ACHN (cell line): ENCODE measurements at regions not wholly inside any gene's neighbourhood (a gene's known extent, or its start where the extent isn't known, plus 50 kb on each side); places are given as distances from the start of the nearest gene placed in this dataset.
"Not testable (repeated sequence)": the region's sequence is repeated elsewhere in the genome, so short reads cannot be mapped to it uniquely, and the experiment has no call there.

Experiments used
- DNase-seq: peaks from one replicate; pipeline ENCODE4 v3.0.0-alpha.2; 2015
- in situ Hi-C: cut with HindIII; loops from 2 replicates; pipeline ENCODE4 v1.10.0; 2017; ENCODE audit warnings: low sequenced_read_pairs, low pct_ligation_motif_present, low pct_unique_long_range_greater_than_20kb

DNA sequence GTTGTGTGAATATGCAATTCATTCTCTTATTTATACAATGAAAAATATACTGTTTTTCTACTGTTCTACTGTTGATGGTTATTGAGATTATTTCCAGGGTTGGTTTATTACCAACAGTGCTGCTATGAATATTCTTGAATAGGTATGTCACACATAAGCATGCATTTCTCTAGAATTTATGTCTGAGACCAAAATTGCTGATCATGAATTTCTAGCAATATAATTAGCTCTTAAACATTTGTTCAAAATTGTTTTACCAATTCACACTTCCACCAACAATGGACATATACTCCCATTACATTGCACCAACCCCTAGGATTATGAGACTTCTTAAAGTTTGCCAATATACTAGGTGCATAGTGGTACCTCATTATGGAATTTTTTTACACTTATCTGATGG lies 164.1 kb upstream of the KCNQ5 start:
- no peak for DNase-seq
- in situ Hi-C loops: no loop called here

DNA sequence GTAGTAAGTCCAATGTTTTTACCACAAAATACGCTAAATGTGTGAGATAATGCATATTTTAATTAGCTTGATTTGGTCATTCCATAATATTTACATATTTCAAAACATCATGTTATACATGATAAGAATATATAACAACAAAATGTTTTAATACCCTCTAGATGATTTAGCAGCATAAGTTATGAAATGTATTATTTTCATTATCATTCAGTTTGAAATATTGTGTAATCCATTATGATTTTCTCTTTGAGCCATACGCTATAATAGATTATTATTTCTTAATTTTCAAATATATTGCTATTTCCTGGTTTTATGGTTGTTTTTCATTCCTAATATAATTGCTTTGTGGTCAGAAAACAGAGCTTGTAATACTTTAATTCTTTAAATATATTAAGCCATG lies 163.3 kb upstream of the KCNQ5 start:
- in situ Hi-C loops: no loop called here
- no peak for DNase-seq

- DNase-seq: no peak
- in situ Hi-C loops: no loop called here
Measured at GRCh38 chr6:72461144-72461543, 160.7 kb upstream of the KCNQ5 start.

DNA sequence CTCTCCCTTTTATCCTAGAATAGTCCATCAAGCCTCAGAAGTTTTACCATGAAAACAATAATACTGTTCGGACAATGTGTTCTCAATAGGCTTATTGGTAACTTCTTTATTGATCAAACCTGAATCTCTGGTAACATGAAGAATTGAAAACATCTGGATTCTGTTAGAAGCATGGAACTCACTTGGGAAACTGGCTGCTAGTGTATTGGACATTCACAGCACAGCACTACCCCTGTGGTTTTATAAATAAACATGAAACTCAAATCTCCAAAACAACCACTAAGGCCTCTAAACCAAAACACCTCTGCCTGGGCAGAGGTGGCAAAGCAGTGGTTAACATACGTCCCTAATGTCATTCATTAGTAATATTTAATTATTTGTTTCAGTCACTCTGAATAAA lies 157.6 kb upstream of the KCNQ5 start:
- no peak for DNase-seq
- in situ Hi-C loops: no loop called here

- peak; percentile 30 for DNase-seq
- in situ Hi-C loops: no loop called here
Measured at GRCh38 chr6:72464791-72465691, 156.8 kb upstream of the KCNQ5 start.

GRCh38 chr6:72466471-72466870 lies 155.4 kb upstream of the KCNQ5 start:
- in situ Hi-C loops: no loop called here
- DNase-seq: no peak

DNA sequence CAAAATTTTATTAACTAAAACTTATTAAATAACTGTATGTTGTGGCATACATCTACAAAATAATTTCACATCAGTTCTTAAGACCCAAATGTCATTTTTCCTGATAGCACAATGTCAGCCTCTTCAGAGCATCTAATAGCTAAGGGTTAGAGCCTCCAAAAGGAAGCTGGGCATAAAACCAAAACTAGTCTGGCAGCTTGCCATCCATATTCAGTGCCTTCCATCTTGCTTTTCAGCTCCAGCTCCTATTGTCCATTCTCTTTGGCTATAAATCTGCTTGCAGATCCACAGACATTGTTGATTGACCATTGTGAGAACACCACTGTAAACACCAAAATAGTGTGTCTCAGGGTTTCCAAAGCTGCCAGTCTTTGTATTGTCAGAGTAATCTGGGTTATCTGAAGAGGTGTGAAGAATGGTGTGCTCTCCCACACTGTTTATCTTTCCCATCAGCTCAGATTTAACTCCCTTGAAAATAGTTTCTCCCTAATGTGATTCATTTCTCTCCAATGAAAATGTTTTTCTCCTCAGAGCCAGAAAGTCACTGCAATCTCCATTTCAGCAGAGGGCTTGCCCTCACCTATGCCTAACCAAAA lies 154.8 kb upstream of the KCNQ5 start:
- in situ Hi-C loops: no loop called here
- DNase-seq: no peak

DNA sequence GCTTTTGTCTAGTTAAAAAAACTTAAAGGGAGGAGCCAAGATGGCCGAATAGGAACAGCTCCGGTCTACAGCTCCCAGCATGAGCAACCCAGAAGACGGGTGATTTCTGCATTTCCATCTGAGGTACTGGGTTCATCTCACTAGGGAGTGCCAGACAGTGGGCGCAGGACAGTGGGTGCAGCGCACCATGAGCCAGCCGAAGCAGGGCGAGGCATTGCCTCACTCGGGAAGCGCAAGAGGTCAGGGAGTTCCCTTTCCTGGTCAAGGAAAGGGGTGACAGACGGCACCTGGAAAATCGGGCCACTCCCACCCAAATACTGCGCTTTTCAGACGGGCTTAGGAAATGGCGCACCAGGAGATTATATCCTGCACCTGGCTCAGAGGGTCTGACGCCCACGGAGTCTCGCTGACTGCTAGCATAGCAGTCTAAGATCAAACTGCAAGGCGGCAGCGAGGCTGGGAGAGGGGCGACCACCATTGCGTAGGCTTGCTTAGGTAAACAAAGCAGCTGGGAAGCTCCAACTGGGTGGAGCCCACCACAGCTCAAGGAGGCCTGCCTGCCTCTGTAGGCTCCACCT lies 152.4 kb upstream of the KCNQ5 start:
- in situ Hi-C loops: not testable (repeated sequence)

DNA sequence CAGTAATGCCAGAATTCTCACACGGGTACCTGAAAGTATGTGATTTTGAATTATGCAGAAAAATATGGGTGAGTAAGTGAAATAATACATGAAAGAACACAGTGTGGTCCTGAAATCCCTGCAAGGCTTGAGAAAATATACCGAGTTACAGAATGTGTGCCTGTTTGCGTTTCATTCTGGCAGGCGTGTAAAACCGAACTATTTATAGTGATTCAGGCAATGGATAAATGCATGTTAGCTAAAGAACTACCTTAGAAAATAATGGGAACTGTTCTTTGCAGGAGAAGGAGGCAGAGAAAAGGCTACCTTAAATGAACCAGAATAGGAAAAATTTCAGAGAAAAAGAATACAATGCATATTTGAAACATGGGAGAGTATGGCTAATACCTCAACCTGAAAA lies 145.8 kb upstream of the KCNQ5 start:
- DNase-seq: no peak
- in situ Hi-C loops: no loop called here

More for the DNA sequence above, 152.4 kb upstream of the KCNQ5 start:
- DNase-seq: not testable (repeated sequence)

GRCh38 chr6:72476646-72477045 lies 145.2 kb upstream of the KCNQ5 start:
- DNase-seq: no peak
- in situ Hi-C loops: no loop called here

- in situ Hi-C loops: no loop called here
- no peak for DNase-seq
Measured at GRCh38 chr6:72495441-72495840, 126.4 kb upstream of the KCNQ5 start.

GRCh38 chr6:72497186-72497585 lies 124.7 kb upstream of the KCNQ5 start:
- DNase-seq: no peak
- in situ Hi-C loops: no loop called here

DNA sequence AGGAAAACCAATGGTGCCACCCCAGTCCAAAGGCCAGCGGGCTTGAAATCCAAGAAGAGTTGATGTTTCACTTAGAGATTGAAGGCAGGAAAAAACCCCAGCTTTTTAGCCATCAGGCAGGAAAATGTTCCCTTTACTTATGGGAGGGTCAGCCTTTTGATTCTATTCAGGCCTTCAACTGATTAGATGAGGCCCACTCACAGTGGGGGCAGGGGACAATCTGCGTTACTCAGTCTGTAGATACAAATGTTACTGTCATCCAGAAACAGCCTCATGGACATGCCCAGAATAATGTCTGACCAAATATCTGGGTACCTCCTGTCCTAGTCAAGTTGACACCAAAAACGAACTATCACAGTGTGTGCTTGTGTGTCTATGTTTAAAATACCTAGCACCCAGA lies 121.2 kb upstream of the KCNQ5 start:
- no peak for DNase-seq
- in situ Hi-C loops: no loop called here

DNA sequence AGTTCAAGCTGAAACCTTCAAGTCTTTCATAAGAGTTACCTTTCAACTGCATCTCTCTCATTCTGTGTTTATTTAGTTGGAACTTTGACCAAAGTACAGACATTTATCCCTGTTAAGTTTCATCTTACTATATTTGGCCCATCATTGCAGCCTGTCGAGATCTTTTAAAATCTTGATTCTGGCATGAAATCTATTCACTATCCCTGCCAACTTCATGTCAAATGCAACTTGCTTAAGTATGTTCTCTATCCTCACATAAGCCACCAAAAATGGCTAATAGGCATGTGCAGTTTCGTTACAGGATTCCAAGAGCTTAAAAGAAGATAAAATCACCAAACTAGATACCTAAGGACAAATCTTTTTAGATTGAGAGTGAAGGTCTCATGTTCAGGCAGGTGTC lies 117.5 kb upstream of the KCNQ5 start:
- in situ Hi-C loops: no loop called here
- DNase-seq: no peak

- in situ Hi-C loops: no loop called here
- DNase-seq: no peak
Measured at GRCh38 chr6:72505446-72505845, 116.4 kb upstream of the KCNQ5 start.

GRCh38 chr6:72519871-72520270 lies 102.0 kb upstream of the KCNQ5 start:
- no peak for DNase-seq
- in situ Hi-C loops: no loop called here

DNA sequence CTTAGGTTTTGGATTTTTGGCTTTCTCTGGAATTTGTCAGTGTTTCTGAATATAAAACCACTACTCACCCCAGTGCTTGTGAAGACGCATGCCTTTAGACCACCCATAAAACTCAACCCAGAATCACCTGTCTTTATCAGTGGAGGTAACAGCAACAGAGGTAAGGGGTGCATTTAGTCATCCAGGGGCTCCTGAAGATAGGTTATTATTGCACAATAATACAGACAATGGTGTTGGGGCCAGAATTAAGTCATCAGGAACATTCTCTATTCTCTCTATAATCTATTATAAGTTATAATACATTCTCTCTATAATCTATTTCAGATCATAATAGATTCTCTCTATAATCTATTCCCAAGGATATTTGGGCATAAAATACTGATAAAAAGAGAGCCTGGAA lies 100.2 kb upstream of the KCNQ5 start:
- in situ Hi-C loops: no loop called here
- DNase-seq: no peak

DNA sequence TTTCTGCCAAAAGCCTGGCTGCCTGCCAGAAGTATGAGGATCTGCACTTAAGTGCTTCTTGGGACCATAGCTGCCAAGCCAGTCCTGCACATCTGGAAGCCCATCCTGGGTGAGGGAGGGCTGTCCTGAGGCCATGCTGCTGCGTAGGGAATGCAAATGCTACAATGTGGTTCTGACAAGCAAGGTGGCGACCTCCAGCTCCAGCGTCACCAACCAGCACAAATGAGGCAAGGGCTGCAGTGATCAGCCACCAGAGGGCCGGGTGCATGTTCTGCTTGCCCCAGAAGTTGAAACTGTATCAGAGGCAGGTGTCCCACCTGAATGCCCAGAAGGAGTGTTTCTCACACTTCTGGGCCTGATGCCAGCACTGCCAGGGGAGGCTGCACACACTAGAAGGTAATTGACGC lies 99.1 kb upstream of the KCNQ5 start:
- in situ Hi-C loops: no loop called here
- peak; percentile 11 for DNase-seq

DNA sequence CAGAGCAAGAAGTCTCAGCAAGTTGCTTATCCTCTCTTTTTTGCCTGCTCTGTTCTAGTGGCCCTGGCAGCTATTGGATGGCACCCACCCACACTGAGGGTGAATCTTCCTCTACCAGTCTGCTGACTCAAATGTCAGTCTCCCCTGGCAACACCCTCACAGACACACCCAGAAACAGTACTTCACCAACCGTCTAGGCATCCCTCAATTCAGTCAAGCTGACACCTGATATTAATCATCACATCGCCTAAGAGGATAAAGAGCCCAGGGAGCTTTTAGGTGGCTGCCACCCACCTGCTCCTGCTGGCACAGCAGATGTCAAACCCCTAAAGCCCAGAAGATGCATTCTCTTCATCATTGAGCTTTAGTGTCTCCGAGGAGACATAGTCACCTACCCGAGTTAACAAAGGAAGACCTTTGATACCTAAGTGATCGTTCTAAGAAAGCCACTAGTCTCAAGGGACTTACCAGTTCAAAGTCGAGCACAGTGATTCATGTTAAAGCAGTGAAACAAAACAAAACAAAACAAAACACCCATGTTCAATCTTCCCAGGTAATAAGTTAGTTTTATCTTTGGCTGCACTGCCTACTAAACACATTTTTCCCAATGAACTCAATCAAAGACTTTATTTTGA lies 97.7 kb upstream of the KCNQ5 start:
- no peak for DNase-seq
- in situ Hi-C loops: no loop called here
